HG03135 (cell line): ENCODE measurements at regions not wholly inside any gene's neighbourhood (a gene's known extent, or its start where the extent isn't known, plus 50 kb on each side); places are given as distances from the start of the nearest gene placed in this dataset.

Experiments used
- ATAC-seq: cut with Tn5 transposase; IDR thresholded peaks from one replicate; pipeline ENCODE4 v1.9.1; 2021; ENCODE audit warnings: mild to moderate bottlenecking, moderate library complexity; ENCODE audit not compliant: unreplicated experiment

DNA sequence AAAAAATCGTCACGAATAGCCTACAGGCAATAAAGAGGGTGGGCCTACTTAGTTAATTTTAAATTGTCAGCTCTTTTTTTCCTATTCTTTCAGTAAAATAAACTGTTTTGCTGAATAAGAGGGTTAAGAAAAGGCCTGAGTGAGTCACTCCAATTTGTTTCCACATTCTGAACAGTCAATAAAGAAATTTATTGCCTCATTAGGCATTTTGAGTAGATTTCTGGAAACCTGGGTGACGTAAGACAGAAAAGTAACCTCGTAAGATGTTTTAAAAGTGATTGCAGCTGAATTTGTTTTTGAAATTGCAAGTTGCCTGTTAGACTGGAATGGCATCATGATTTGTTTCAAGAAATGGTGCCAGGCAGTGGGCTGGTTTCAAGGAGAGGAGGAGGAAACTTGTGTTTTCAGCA, 439.3 kb downstream of the USP25 start:
- no peak for ATAC-seq

DNA sequence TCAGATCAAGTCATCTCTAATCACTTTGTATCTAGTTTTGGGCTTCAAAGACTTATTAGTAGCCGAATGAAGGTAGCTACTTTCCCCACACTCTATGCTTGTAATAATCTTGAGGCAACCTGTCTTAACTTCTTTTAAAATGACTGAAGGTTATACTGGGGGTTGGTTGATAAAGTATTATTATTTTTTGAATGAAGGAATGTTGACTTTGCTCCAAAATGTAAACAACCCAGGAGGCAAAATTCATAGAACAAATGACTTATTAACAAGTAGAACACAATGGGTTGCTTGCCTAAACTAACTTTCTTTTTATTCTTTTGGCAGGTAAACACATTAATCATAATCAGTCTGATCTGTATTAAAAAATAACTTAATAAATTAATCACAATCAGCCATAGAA, 440.0 kb downstream of the USP25 start:
- ATAC-seq: no peak

DNA sequence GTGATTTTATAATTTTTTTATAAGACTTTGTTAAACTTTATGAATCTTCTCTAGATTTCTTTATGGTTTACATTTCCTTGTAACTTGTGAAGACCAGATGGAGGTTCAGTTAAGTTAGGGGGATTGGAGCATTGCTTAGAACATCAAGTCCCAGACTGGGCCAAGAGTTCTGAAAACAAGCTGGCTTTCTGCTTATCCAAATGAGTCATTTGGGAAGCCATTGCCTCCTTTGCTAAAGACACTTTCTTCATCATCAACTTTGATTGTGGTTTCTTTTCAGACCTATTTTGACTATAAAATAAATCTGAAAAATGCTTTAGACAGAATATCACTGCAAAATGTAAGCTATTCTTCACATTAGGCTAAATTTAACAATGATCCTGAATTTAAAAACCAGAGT, 446.8 kb downstream of the USP25 start:
- ATAC-seq: no peak

DNA sequence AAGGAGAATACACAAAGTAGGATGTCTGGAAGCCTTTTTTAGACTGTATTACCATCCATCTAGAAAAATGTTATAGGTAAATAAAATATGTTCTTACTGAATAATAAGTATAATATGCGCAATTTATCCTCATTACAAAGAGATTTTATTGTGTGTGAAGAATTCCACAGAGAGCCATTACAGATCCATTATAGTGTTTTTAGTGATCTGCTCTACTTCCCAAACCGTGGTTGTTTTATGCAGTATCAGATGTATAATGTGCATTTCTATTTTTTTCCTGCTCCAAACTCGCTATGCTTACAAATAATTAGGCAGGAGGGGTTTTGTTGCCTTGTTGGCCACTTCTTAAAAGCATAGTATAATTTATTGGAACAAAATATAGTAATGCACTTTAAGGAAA, 447.8 kb downstream of the USP25 start:
- ATAC-seq: no peak

DNA sequence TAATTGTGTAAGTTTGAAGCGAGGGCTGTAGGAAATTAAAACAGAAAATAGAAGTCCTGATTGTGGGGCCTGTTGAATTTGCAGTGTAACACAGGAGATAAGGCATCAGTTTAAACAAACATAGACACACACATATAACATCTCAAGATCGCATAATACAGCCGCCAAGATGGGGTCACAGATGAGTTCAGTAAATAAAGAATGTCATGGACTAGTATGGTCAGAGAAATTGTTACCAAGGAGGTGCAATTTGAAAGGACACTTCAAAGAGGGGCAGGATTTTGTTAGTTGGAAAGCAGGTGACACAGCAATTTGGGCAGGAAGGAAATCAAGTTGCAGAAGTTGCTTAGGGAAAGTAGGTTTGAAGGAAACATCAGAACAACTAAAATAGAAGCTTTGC, 450.0 kb downstream of the USP25 start:
- ATAC-seq: no peak

DNA sequence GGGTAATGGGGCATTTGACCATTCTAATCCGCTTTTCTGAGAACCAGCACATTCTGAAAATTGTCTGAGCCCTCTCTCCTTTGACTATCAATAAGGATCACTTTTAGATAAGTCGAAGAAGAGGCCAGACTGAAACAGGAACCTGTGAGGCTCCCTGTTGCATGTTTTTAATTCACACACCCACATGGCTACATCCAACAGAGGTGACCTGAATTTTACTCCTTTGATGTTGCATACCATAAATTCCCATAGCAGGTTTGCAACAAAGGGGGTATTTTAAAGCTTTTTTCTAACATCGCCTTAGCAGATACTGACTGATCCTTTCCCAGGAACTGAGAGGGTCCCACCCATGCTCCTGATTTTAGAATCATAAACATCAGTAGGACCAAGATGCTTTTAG, 450.8 kb downstream of the USP25 start:
- ATAC-seq: no peak

DNA sequence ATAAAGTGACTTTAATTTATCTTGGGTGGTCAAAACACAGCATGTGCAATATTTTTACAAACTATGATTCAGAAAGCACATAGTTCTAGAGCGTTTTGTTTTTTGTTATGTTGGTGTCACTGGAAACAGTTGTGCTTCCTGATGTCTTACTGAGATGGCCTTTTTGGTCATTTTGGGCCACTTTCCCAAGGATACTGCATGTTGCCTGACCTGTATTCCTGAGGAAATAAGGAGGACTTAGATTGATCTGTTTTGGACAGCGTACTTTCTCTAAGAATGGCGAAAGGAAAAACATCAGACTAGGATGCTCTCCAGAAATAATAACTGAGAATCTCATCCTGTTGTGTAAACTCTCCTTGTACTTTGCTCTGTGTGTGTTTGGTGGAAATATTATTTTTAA, 451.2 kb downstream of the USP25 start:
- no peak for ATAC-seq

DNA sequence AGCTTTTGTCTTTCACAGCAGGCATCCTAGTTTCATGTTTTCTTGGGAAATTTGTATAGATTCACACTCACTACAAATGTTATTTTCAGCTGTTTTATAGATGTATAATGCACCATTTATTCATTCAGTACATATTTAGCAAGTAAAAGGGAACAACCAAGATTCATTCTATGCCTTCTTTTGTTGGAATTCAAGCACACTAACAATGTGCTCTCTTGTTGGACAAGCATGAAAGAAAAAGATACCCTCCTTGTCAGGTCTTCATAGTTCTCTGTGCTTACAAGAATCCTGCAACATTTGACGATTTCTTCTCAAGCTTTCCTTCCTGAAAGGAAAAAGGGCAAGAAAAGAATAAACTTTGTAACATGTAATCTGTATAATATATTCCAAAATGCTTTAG, 456.0 kb downstream of the USP25 start:
- no peak for ATAC-seq

DNA sequence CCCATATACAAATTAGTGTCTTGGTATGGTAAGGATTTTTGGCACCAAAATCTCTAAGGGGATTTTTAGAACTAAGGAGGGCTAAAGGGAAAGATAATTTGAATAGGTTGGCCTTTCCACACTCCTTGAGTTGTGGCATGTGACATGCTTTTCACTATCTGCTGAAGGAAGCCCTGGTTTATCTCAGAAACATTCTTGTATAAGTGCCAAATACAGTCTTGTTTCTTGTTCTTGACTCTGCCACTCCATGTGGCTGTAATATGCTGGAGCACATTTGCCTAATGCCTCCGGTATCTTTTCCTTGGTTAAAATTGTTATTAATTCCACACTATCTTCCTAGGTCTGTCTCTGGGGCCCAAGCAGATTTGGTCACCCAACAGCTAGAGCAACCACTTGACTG, 457.0 kb downstream of the USP25 start:
- no peak for ATAC-seq

DNA sequence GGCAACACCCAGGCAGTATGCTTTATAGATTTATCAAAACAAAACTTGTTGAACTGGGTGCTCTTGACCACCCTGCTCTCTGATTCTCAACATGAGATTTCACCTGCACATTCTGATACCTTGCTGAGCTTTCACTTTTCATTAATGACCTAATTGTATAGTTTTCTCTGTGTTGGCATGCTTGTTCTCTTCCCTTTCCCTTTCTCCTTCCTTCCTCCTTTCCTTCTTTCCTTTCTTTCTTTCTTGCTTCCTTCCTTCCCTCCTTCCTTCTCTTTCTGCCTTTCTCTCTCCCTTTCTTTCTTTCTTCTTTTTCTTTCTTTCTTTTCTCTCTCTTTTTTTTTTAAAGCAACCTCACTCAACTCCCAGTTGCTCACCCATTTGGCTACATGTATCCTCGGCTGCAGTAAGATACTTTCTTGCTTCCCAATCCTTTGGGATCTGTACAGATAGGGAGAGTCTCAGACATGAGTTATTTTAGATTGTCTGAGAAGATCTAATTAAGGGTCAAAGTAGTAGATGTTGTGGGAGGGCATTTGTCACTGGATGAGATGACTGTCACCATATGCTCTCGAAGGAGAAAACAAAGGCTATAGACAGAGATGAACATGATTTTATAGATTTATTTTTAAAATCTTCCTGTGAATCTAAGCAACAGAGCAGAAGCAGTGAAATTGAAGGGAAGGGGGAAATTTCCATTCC, 458.0 kb downstream of the USP25 start:
- no peak for ATAC-seq

DNA sequence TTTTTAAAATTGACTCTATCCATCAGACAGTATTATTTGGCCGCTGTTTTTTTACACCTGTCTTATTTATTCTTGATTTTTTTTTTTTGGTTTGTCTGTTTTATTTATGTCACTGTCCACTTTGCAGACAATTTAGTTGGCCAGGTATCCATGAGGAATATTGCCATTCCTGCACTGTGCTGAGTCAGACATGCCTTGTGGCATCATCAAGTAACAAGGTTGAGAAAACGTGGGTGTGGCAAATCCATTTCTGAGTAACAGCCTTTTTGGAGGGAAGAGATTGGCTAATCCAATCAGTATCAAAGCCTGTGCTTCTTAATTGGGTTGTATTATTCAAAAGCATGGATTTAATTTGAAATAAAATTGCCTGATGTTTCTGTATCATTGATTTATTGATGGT, 463.1 kb downstream of the USP25 start:
- no peak for ATAC-seq

DNA sequence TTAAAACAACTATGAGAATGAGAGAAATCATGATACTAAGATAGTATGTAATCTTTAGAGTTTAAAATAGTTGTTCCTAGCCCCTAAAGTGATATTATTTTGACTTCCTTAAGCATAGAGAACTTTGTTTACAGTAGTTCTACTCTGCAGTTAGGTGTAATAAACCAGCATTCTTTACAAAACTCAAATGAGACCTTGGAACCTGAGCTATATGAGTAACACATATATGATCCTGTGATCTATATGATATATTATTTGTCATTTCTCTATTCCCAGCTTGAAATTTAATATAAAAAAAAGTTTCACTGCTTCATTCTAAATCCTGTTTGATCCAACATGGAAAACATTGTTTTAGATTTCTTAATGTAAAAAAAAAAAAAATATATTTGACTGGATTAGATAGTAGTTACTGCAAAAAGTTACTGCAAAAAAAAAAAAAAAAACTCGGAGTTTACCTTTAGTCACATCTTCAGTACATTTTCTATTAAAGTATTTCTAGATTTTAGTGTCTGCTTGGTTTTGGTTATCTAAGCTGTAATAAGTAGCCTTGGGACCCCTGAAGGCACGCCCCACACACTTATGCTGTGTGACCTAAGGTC, 463.8 kb downstream of the USP25 start:
- no peak for ATAC-seq

DNA sequence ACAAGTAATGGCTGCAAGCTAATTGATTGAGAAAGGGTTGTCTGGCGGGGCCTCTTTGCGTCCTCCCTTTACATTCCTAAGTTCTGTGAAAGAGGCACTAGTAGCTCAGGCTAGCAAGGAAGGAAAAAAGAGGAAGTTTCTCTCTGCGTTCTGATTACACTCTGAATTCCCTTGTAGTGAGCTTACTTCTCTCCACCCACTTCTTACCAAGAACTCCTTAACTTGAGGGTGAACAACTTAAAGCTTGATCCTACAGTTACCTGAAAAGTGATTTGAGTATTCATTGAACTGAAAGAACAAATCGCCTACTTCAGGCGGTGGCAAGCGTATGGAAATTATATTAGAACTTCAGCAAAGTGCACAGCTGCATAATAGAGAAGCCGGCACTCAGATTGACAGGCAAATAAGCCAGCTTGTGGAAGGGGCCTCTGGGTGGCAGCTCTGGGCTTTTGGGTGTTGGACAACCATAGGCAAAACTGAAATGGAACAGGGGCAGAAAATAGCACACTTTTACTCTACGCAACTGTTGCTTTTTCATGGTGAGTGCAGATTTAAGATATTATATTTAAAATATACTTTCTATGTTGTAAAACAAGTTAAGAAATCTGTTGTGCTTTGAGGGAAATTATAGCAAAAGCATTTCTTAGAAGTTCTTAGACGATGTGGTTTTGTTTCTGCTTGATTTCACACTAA, 464.5 kb downstream of the USP25 start:
- ATAC-seq: no peak

DNA sequence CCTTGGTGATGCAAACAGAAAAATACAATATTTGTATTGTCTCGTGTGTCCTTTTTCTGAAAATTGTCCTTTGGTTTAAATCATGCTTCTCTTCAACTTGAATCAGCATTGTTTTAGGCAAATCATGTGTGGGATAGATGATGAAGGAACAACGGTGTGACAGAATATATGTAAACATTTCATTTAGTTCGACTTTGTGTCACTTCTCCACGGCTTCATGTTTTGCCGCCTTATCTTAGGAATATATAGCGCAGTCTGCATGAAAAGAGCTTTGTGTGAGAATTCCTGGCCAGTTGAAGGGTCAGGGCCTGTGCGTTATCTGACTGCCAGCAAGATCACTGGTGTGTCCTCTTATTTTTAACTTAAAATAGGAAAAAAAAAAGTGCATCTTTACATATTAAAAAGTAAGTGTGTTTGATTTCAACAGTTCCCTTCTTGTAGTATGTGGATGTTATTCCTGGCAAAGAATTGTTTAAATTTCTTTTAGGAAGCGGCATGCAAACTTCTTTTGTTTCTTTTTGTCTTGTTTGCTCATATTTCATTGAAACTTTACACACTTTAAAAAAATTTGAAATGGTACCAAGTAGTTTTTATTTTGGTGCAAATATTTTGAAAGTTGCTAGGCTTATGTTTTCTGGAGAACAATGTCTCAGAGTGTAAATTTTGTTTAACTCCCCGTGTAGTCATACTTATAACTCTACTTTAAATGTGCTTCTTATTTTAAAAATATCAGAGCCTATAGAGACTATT, 465.2 kb downstream of the USP25 start:
- ATAC-seq: no peak

DNA sequence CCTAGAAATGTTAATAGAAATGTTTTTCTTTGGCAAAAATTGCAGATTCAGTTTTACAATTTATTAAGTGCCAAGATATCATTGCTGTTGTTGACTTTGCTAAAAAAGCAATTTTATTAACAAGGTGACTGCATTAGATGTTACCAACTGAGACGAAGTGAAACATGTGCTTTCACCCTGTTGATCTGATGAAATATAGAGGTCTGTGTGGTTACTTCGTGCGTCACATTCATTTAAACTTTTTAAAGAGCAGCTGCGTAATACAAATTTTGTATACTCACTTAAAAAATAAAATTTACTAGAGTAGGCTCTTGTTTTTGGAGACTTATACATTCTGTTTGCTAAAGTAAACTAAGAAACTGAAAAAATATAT, 465.7 kb downstream of the USP25 start:
- ATAC-seq: no peak

DNA sequence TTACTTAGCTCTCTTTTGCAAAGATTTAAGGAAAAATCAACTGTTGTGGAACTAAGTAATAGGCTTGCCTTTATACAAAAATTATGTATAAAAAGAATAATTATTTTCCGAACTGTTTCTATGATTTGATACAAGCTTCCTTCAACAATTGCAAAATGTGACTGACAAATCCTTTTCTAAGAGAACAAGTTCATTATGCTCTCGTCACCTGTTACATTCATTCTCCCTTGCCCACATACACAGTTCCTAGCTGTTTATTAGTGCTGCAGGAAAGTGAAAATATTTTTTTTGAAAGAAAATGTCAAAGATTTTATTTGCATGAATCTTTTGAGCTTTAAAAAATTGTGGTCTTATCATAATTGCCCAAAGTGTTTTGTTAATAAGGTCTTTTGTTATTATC, 466.2 kb downstream of the USP25 start:
- no peak for ATAC-seq

DNA sequence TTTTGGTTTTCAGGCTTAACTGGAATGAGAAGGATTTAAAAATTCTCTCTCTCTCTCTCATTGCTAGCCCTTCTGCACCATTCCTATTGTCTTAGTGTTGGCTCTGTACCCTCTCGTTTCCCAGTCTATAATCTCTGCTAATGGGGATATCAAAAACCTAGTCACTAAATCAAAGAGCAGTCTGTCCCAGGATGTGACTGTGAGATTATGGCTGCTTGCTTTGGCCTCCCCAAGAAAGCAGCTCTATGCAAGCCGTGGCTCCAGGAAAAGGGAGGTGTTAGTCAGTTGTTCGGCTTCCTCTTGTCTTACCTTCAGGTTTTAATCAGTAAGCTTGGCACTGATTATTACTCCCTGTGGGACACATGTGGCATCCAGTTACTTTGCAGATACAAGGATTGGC, 468.8 kb downstream of the USP25 start:
- ATAC-seq: no peak

DNA sequence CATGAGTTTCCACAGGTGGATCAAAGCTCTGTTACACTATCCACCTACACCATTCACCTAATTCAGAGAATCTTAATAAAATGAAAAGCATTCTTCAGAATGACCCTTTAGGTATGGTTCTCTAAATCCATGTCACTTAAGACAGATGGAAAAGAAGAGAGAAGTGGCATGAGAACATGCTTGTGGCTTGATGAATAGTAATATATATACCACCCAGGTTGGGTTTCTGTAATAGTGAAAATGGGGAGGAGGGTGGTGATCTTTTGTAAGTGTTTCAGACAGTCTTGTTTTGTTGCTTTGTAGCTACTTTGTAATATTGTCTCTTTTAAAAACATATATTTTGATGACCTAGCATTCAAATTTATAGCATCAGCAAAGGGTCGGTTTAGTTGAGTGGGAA, 469.8 kb downstream of the USP25 start:
- ATAC-seq: no peak

DNA sequence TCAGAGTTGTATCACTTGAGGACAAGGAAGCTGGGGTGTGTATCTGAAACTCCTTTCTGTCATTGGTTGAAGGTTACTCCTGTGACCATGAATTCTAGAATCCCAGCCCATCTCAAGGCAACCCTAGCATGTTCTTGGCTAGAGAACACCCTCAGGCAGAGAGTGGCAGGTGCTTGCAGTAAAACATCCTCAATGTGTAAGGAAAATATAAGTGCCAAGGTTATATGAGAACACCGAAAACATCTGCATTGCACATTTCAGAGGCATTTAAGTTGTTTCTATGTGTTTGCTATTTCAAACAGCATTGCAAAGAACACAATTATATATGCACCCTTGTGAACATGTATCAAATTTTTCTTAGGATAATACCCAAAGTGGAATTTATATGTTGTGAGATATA, 471.9 kb downstream of the USP25 start:
- no peak for ATAC-seq

DNA sequence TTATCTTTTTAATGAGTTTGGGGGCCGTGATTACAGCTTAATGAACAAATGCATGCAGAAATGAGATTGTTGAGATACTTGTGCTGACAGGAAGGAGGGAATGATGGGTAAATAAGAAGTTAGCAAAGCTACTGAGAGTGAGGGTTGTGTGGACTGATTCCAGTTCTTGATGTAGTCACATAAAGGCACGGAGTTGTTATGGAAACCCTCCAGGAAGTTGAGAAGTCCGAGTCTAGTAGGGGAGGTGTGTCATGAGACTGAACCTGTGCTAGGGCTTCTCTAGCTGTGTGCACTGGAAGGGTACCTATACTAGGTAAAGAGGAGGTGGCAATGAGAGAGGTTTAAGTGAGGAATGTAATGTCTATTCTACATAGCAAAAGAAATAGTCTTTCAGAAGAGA, 475.7 kb downstream of the USP25 start:
- ATAC-seq: no peak

DNA sequence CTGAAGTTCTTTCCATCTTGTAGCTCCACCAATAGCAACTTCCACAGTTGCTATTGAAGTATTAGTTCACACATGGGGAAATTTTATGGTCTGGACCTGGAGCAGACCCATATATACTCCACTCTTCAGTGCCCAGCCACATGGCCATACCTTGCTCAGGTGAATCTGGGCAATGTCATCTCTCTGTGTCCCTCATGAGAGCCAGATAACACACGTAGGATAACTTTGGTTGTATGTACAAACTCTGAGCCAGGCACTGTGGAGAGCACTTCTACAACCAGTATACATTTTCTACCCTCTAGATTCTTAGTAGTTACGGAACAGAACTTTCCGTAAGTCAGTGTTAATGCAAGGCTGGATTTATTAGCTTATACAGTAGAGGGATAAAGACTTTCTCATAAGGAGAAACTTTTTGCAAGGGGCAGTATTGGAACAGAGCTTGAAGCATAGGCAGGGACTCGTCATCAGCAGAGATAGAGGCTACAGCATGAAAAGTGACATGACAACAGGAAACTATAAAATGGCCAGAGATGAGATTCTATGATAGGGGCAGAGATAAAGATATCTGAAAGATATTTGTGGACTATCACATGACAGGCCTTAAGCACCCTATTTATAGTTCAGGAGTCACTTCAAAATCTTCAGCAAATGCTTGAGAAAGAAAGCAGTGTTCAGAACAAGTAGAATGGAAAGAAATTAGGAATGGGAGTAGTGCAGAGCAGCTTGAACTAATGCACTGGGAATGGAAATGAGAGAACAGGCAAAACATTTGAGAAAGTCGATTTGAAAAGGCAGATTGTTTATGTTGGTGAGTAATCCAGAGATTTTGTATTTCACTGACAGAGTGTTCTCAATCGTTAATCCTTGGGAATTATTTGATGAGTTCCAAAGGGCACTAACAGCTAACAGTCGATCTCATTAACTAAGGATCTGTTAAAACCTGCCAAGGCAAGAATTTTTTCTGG, 481.8 kb downstream of the USP25 start:
- no peak for ATAC-seq
